C4-2B (cell line): ENCODE measurements at regions not wholly inside any gene's neighbourhood (a gene's known extent, or its start where the extent isn't known, plus 50 kb on each side); places are given as distances from the start of the nearest gene placed in this dataset.

Experiments
- ZFX ChIP-seq: fragments of 450-650 bp; IDR thresholded peaks from 2 replicates; pipeline ENCODE4 v1.6.1; 2017
- TF ChIP-seq, protein P1 (sequence below): fragments of 450-650 bp; conservative IDR thresholded peaks from 2 replicates; pipeline ENCODE4 v1.5.1; 2017; ENCODE audit warnings: mild to moderate bottlenecking

DNA sequence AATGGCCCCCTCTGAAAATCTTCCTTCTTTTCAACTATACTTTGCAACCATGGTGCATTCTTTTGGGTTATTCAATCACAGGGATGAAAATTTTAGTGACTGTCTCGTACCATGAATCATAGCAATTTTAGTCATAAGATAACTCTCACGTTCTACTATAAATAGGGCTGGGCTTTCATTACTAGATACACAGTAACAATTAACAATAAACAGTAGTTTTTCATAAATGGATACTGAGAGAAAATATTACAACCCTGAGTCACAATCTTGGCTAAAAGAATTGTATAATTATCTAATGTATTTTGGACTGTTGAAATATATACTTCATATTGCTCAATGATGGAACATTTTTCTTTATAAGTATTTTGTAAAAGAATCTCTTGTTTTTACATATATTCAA lies 96.1 kb downstream of the TEX35 start:
- TF ChIP-seq, protein P1, sequence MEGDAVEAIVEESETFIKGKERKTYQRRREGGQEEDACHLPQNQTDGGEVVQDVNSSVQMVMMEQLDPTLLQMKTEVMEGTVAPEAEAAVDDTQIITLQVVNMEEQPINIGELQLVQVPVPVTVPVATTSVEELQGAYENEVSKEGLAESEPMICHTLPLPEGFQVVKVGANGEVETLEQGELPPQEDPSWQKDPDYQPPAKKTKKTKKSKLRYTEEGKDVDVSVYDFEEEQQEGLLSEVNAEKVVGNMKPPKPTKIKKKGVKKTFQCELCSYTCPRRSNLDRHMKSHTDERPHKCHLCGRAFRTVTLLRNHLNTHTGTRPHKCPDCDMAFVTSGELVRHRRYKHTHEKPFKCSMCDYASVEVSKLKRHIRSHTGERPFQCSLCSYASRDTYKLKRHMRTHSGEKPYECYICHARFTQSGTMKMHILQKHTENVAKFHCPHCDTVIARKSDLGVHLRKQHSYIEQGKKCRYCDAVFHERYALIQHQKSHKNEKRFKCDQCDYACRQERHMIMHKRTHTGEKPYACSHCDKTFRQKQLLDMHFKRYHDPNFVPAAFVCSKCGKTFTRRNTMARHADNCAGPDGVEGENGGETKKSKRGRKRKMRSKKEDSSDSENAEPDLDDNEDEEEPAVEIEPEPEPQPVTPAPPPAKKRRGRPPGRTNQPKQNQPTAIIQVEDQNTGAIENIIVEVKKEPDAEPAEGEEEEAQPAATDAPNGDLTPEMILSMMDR, result no peak
- TF ChIP-seq ZFX, result no peak
